ENCODE measurements at regions not wholly inside any gene's neighbourhood (a gene's known extent, or its start where the extent isn't known, plus 50 kb on each side); places are given as distances from the start of the nearest gene placed in this dataset.

DNA sequence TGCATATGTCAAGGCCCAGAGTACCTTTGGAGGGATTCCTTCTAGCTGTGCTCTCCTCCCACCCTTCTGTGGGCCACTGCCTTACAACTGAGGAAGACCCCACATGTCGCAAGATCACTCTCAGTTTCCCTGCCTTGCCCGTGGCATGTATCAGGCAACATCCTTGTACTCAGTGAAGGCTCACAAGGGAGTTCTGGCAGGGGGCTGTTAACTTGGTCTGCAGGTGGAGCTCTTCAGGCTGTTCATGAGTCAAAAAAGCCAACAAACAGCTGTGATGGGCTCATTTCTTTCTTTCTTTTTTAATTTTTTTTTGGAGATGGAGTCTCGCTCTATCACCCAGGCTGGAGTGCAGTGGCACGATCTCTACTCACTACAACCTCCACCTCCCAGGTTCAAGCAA is 513.0 kb upstream of the ANKRD30A start:
- DNase-seq = no peak

DNA sequence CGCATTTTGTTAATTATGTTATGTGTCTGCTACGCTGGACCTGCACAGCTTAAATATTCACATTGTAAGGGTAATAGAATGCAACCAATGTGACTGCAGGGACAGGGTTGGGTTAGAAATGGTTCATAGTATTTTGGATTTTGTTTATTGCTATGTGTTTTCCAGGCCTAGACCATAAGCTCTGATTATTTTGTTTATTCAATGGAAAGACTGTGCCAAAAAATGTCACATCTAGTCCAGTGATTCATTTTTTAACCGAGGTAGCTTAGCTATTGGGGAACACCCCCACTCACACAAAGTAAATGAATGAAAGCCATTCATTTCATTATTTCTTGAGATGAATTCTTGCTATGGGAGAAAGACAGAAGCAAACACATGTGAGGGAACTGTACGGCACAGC is 516.5 kb upstream of the ANKRD30A start:
- DNase-seq = no peak

DNA sequence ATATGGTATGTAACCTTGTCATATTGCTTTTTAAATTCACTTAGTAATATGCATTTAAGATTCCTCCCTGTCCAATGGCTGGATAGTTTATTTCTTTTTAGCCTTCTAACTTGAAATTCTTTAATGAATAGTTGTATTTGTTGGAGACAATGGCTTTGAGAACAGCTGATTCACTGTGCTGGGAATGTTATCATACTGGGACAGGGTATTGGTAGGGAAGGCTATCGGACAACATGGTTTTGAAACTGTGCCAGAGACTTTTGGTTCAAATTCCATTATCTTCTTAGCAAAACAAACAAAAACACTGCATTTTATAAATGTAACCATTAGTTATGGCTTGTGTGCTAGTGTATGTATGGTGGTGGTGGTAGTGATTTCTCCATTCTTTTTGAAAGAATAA is 517.1 kb upstream of the ANKRD30A start:
- no peak for DNase-seq

DNA sequence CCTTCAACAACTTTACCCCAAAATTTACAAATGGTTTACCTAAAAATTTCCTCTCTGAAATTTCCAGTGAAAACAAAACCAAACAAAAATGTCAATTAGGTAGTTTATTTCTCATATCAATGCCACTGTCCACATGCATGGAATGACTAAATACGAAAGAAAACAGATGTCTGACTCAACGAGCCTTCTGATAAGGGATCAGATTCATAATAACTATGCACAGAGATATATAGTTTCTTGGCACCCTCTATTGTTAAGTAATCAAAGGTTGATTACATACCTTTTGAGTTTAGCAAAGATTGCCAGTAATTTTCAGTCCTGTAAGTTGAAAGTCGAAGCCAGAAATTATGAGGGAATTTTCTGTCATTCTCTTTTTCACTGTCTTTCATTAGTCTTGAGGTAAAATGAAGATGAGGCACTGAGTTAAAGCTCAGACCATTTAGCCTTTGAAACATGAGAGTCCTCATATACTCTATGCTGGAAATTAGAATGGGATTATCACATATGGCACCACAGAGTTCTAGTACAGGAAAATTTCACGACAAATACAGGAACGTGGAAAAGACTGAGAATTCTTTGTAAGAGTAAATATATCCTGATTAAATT is 519.1 kb upstream of the ANKRD30A start:
- peak; percentile 22 for DNase-seq

DNA sequence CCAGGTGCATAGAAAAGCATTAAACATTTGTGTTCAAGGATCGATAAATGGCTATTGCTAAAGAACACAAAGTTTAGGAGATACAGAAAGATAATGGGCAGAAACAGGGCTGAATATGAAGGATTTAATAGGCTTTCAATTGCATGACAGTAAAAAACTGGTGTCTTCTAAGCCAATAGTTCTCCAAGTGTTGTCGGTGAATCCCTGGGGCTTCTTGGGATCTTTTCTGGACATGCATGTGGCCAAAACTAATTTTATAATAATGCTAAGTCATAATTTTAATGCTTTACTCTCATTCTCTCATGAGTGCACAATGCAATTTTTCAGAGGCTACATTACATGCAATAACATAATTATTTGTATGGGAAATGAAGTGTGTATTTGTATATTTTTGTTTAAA is 521.1 kb upstream of the ANKRD30A start:
- no peak for DNase-seq

DNA sequence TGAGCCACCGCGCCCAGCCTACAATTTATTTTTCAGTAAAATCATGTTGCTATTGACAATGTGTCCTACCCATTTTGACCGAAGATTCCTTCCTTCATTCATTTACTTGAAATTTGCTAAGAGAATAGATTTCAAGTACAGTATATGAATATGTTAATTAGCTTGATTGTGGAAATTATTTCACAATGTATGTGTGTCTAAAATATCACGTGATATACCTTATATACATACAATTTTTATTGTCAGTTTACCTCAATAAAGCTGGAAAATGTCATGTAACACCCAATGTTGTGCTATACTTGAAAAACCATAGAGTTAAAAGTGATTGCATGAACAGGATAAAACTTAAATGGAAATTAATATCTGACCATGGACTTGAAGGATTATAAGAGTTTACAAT is 521.7 kb upstream of the ANKRD30A start:
- no peak for DNase-seq

DNA sequence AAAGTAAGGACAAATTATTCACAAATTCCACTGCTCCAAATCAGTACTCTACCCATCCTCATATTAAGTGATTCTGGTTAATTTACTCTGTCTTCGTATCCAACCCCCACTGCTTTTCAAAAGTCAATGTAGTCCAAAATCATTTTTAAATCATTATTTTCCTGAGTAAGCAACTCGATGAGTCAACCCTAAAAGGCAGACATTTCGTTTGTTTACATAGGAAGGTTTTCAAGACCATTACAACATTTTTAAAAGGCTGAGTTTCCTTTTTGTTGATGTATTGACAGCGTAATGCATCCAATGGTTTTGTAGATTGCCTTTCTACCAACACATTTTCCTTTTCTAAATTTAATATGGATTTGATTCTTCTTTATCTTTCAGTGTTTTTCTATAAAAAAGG is 523.0 kb upstream of the ANKRD30A start:
- DNase-seq = no peak

DNA sequence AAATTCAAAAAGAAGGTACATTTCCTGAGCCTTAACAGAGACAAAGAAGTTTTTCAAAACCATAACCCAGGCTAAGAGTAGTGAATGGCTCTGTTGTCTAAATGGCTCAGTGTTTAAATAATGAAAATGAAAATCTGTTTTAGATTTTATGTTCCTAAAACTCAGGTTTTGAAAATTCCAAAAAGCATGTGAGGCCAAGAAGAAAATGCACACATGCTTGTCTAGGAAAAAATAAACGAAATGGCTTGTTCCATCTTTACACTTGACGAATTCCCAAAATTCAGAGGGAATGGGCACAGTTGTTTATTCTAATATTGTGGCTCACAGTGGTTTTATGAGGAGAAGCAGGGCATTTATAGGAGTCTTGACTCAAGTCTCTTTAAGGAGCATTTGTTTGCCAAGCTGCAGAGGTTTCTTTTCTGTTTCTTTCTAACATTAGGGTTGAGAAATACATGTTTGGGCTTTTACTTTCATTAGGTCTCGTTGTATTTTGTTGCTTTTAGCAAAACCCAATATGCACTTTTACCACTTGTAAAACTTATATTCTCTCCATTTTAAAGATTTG is 527.6 kb upstream of the ANKRD30A start:
- no peak for DNase-seq

DNA sequence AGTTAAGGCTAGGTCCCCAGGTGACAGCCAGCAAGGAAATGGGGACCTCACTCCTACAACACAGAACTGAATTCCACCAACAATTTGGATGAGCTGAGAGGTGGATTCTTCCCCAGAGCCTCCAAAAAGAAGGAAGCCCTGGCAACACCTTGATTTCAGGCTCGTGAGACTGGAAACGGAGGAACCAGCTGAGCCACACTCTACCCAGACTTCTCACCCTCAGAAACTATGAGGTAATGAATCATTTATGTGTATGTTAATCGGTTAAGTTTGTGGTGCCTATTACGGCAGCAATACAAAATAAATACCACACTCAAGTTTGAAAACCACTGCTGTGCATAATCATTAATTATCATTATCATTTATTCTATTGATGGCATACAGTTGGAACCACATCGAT is 532.4 kb upstream of the ANKRD30A start:
- DNase-seq = no peak

DNA sequence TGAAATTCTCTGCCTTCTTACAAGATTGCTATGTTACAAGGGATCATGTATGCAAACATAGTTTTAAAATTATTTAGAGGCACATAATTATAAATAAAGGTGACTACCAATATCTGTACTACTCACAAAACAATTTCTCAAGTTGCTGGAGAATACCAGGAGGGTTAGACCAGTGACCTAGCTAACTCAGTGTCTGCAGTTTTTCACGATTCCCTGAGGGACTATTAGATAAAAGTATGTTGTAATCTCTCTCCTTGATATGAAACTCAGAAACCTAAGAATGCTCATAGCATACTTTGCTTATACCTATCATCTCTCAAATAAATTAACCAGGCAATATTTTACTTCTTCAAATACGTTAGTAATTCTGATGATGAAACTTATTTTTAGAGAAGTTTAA is 534.0 kb upstream of the ANKRD30A start:
- DNase-seq = no peak

DNA sequence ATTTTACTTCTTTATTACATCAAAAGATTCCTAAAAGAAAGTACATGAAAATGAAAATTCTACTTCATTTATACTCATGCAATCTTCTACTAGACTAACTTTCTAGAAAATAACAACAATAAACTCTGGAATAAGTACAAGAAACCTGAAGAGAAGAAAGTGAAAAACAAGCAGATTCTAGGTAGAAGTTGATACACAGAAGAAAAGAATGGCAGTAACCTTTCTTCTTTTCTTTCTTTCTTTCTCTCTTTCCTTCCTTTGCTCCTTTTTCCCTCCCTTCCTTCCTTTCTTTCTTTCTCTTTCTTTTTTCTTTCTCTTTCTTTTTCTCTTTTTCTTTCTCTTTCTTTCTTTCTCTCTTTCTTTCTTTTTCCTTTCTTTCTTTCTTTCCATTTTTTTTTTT is 541.7 kb upstream of the ANKRD30A start:
- DNase-seq = no peak

DNA sequence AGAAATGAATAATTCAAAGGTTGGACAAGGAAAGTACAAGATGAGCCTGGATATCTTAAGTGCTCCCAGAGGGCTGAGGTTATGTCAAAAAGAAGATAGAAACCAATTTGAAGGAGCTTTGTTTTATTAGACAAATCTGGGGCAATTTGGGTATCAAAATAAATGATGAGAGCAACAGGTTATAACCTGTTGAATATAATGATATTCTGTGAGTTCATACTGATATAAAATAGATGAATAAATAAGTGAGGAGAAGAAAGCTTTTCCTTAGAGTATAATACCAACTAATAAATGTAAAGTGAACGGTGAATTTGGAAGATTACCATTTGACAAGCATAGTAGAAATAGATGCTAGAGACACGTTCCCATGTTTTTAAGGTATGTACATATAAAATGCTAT is 544.2 kb upstream of the ANKRD30A start:
- DNase-seq = no peak

DNA sequence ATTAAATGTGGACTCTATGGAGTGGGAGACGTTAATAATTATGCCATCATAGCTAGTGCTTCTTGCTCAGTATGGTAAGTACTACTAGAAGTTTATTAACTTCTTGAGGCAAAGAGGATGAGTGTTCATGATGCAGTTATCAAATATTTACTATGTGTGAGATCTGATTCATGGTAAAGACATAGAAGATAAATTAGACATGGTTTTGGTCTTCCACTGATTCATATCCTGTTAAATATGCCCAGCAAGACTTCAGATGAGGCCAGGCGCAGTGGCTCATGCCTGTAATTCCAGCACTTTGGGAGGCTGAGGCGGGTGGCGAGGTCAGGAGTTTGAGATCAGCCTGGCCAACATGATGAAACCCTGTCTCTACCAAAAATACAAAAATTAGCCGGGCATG is 547.1 kb upstream of the ANKRD30A start:
- DNase-seq = no peak

DNA sequence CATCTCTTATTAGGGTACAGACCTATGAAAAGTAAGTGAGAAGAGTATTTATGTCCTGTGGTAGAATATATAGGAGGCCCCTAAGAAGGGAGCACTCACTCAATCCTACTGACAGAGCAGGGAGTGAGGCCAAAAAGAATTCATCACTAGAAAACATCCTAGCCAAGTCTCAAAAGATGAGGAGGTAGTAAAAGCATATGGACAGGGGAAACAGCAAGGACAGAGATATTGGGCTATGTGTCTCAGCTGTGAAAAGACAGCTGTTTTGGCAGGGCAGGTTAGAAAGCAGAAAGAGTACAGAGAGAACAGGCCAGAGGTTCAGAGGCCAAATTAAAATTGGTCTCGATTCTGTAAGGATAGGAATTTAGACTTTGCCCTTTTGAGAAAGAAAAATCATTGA is 548.3 kb upstream of the ANKRD30A start:
- DNase-seq = no peak

DNA sequence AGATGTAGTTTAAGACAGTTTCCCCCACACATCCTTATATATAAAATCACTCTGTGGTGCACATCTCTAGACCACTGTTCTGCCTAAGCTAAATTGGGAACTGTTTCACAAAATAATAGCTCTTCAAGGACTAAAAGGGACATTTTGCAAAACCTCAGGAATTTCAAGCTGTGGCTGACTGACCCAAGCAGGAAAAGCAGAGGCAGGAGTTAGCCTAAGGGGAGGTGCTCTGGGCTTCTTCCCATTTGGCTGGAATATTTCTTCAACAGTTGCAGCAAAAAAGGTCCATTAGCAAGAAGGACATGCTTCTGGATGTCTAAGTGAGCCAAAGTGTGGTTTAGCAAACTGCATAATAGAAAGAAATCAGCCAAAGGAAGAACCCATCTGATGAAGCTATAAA is 551.2 kb upstream of the ANKRD30A start:
- no peak for DNase-seq

DNA sequence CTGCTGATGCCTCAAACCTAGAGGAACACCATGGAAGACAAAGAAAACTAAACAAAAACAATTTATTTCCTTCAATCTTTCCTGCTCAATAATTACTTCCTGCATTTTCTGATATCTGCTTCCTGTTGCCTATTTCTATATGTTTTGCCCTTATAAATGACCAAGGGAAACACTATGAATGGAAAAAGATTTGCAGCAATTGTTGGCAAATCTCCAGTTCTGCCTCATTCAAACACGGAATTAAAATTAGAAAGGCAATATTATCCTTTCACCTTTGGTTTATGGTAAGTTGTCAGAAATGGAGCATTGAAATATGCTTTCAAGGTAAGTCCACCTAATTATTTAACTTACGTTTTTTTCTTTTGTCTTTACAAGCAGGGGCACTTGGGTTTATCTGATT is 552.2 kb upstream of the ANKRD30A start:
- DNase-seq = no peak

DNA sequence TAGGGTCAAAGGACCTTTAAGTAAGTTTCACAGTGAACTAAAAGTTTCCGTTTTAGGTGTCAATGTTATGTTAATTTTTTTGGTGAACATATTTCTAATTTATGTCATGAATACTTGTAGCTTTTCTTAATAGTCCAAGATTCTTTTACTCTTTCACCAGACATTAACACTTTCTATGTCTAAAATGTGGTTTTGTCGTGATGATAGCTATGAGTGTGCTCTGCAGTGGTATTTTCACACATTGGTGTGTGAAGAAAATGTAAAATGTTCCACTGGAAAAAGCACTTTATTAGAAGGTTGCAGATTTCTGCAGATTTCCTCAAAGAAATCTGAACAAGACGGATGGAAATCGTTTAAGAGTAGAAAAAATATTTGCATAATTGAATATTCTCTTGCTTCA is 561.0 kb upstream of the ANKRD30A start:
- DNase-seq = no peak

DNA sequence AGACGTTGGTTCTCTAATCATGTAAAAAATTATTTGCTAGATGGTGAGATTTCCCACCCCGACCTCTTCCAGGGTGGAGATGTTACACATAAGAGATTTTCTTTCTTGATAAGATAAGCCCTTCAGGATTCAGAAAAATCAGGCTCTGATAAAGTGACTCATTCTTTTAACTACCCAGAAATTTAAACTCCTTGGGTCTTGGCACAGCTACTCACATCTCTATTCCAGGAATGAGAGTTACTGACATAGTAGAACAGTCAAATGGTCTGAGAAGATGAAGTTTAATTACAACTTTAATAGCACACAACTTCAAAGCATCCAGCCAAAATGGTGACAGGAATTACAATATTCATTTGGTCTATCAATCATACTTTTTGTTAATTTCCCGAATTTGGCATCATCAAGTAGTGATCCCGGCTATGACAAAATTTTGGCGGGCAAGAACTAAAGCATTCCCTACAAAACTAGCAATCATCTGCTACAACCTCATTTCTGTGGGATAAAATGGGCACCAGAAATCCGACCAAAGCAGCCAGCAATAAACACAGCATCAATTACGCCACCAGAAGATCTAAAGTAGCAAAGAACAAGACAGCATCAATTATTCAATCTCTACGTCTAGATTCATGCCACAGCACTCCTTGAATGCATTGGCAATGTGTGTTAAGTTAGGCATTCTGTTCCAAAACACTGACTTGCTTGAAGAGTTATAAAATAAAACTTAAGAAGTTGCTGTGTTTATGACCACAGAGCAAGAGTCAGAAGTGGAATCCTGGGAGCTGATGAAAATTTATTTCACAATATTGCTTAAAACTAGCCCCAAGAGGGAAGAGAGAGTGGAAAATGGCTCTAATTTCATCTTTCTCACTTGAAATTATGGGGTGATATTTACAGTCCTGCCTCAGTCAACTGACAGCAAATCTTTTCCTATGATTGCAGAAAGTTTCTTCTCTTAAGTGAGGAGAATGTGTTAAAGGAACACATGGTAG is 565.7 kb upstream of the ANKRD30A start:
- no peak for DNase-seq

DNA sequence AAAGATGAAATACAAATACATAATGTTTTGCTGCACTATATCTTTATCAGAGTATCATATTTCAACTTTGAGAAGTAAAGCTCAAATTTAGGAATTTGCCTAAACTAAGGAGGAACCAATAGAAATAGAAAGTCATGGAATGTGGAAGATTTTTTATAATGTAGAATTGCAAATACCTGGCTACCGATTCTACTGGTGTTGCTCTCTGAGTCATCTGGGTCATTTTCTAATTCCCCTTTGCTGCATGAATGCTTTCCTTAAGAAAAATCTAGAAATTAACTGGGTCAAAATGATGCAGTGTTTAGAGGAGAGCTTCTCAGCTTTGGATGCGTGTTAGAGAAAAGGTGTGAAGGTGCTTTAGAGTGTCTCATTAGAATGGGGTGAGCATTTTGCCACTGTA is 568.9 kb upstream of the ANKRD30A start:
- no peak for DNase-seq

DNA sequence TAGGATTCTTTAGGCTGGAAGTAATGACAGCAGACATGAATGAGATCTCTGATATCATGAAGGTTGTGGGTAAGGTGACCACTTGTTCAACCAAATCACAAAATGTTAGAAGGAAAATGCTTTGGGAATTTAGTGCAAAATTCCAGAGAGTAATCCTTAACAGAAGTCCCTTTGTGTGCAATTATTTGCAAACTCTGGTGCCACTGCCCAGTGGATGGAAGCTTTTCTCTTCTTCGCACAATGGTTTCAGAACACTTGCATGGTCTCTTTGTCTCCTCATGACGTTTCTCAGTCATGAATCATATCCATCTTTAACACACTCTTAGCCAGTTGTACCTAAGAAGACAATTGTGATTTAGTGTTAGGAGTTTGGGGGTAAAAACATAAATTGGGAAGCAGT is 570.4 kb upstream of the ANKRD30A start:
- DNase-seq = no peak

DNA sequence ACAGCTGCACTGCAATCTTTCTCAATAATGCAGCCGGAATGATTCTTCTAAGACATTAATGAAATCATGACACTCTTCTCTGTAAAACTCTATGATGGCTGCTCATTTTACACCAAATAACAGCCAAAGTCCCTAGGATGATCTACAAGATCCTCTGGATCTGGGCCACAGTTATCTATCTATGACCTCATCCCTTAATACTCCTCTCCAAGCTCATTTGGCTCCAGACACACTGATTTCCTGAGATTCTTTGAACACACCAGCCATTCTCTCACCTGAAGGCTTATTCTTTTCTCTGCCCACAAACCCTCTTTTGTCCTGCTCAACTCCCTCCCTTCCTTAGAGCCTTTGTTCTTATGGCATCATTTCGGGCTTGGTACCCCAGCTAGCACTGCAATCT is 577.4 kb upstream of the ANKRD30A start:
- DNase-seq = no peak

DNA sequence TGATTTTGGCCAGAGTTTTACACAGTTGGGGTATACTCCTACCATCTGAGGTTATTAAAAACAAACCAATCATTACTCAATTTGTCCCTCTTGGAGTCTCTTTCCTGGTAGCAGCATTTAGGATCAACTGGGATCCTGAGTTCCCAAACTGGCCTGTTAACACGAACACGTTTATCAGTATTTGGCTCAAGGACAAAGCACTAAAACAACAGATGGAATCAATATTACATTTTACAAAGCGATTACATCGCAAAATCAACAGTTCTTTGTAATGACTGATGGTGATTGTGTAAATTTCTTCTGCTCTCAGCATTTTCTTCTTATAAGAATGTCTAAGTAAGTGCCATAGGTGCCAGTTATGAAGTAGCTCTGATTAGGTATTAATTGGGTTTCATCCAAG is 582.9 kb upstream of the ANKRD30A start:
- no peak for DNase-seq

DNA sequence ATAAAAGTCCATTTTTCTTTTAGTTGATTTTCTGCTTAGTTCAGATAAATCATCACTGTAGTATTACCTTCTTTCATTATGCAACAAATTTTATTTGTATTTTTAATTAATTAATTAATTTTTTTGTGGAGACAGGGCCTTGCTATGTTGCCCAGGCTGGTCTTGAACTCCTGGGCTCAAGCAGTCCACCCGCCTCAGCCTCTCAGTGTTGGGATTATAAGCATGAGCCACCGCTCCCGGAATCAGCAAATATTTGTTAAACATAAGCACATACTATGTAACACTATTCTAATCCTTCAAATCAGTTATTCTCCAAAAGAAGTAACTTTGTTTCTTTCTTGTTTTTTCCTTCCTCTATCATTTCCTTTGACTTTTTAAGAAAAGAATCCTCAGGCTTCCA is 584.8 kb upstream of the ANKRD30A start:
- no peak for DNase-seq

DNA sequence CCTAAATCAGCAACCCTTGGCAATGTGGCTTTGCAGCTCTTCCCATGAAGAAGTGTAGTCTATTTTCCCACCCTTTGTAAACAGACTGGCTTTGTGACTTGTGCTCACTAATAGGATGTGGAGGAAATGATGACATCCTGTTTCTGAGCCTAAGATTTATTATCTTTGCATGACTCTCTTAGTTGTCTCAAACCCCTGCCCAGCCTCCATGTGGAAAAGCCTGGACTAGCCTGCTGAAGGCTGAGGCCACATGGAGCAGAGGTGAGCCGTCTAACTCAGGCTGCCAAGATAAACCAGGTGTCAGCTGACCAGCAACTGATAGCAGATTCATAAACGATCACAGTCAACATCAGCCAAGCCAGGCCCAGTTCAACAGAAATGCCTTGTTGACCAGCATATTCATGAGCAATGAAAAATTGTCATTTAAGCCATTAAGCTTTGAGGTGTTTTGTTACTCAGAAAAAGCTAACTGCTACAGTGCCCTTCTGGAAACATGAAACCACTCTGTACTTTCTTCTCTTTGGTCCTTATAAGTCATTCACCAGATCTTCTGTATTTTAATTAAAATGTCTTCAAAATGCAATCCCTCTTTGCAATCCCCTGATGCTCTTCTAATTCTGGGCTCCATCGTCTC is 586.3 kb upstream of the ANKRD30A start:
- no peak for DNase-seq
